HAP-1 (cell line): ENCODE measurements at regions not wholly inside any gene's neighbourhood (a gene's known extent, or its start where the extent isn't known, plus 50 kb on each side); places are given as distances from the start of the nearest gene placed in this dataset.
A peak's percentile ranks its signal among the peaks of the same experiment; 100 is the strongest.
"Not testable (repeated sequence)": the region's sequence is repeated elsewhere in the genome, so short reads cannot be mapped to it uniquely, and the experiment has no call there.

Source experiments
- DNase-seq, 2 experiments: peaks; one replicate each; pipeline ENCODE4 v3.0.0-alpha.2; 2016 to 2020; ENCODE audit warnings: low spot score in 2 of 2
- H3K27me3 ChIP-seq: fragments of 250-450 bp; sonication (Bioruptor Pico); 2 replicates; pipeline ENCODE4 v1.5.1; 2020; ENCODE audit warnings: low read depth, mild to moderate bottlenecking, moderate library complexity
- H3K36me3 ChIP-seq: fragments of 250-450 bp; sonication (Bioruptor Pico); replicated peaks from 2 replicates; pipeline ENCODE4 v1.5.1; 2020; ENCODE audit warnings: mild to moderate bottlenecking
- H3K4me1 ChIP-seq: fragments of 250-450 bp; sonication (Bioruptor Pico); 2 replicates; pipeline ENCODE4 v1.5.1; 2020; ENCODE audit warnings: mild to moderate bottlenecking
- H3K4me3 ChIP-seq: fragments of 250-450 bp; sonication (Bioruptor Pico); 2 replicates; pipeline ENCODE4 v1.5.1; 2020; ENCODE audit warnings: mild to moderate bottlenecking, moderate library complexity
- H3K9me3 ChIP-seq: fragments of 250-450 bp; sonication (Bioruptor Pico); 2 replicates; pipeline ENCODE4 v1.5.1; 2020; ENCODE audit warnings: mild to moderate bottlenecking, moderate library complexity
- in situ Hi-C: fragments of 300-500 bp; cut with MboI; formaldehyde crosslinking; loops from 3 replicates; pipeline ENCODE4 v1.14.3; 2020; ENCODE audit warnings: low sequenced_read_pairs, inconsistent platforms, mixed read lengths

DNA sequence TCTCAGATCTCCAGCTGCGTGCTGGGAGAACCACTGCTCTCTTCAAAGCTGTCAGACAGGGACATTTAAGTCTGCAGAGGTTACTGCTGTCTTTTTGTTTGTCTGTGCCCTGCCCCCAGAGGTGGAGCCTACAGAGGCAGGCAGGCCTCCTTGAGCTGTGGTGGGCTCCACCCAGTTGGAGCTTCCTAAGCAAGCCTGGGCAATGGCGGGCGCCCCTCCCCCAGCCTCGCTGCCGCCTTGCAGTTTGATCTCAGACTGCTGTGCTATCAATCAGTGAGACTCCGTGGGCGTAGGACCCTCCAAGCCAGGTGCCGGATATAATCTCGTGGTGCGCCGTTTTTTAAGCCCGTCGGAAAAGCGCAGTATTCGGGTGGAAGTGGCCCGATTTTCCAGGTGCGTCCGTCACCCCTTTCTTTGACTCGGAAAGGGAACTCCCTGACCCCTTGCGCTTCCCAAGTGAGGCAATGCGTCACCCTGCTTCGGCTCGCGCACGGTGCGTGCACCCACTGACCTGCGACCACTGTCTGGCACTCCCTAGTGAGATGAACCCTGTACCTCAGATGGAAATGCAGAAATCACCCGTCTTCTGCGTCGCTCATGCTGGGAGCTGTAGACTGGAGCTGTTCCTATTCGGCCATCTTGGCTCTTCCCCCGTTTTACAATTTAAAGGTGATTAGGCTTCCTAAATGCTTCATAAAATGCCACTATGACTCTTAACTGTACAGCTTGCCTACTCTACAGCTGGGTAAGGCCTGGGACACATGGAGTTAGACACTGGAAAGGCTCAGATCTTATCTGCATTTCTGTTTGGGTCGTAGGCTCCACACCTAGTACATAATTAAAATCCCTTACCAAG lies 115.7 kb upstream of the PMCH start:
- H3K4me1 ChIP-seq, in situ Hi-C loops, H3K9me3 ChIP-seq, DNase-seq, H3K36me3 ChIP-seq, H3K4me3 ChIP-seq: not testable (repeated sequence)
- H3K27me3 ChIP-seq: peaks cover 22% of the 10 kb centered on the region

DNA sequence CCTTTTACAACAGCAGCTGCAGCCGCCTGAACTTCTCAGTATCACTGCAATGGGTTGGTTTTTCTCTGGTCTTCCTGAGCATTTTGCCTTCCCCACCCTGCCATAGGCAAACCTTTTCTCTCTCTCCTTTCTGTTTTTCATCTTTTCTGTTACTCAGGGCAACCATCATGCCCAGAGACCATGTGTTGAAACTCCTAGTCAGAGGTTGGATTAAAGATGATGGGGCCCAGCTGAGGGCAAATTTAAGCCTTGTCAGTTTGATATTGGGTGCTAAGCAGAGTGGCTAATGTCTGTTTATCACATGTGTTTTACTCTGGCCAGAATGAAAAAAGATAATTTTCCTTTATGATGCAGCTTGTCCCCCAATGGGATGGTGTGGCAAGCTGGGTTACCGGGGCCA lies 107.9 kb upstream of the PMCH start:
- Histone ChIP-seq H3K9me3 (no peaks in the 10 kb centered on the region), H3K27me3 (no peaks in the 10 kb centered on the region), H3K4me3 (no peak overlapping the region), H3K4me1 (no peaks in the 10 kb centered on the region), H3K36me3 (no peaks in the 10 kb centered on the region)
- in situ Hi-C loops: no loop called here
- DNase-seq: no peak

DNA sequence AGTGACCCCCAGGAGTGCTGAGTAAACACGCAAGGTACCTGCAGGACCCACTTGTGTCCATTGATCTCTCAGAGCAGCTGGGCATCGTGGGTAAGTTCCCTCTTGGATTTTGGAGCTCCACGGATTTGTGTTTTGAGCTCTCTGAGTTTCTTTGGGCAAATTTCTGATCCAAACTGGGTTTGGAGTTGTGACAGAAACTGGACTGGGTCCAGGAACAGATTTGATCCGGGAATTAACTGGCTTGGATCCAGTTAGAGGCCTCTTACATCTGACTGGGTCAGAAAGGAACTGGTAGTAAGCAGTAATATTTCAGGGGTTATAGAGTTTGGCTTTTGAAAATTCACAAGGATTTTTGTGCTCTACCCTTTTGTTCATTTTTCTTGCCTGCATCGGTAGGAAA lies 107.0 kb upstream of the PMCH start:
- in situ Hi-C loops, H3K27me3 ChIP-seq, DNase-seq, H3K4me3 ChIP-seq, H3K9me3 ChIP-seq, H3K4me1 ChIP-seq, H3K36me3 ChIP-seq: not testable (repeated sequence)

DNA sequence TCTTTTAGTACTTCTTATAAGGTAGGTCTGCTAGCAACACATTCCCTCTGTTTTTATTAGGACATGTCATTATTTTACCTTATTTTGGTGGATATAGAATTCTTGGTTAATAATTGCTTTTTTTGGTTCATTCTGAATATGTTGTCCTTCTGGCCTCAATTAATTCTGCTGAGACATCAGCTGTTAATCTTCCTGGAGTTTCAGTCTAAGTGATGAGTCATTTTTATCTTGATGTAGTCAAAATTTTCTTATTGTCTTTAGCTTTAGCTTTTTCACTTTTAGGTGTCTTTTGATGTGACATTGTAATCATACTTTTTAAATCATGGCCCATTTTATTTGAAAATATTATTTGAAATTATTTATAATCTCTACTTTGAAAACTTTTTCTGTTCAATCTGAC lies 104.9 kb upstream of the PMCH start:
- Histone ChIP-seq H3K4me1 (no peaks in the 10 kb centered on the region), H3K36me3 (no peaks in the 10 kb centered on the region), H3K9me3 (no peaks in the 10 kb centered on the region), H3K4me3 (no peak overlapping the region), H3K27me3 (no peaks in the 10 kb centered on the region)
- no peak for DNase-seq
- in situ Hi-C loops: no loop called here

DNA sequence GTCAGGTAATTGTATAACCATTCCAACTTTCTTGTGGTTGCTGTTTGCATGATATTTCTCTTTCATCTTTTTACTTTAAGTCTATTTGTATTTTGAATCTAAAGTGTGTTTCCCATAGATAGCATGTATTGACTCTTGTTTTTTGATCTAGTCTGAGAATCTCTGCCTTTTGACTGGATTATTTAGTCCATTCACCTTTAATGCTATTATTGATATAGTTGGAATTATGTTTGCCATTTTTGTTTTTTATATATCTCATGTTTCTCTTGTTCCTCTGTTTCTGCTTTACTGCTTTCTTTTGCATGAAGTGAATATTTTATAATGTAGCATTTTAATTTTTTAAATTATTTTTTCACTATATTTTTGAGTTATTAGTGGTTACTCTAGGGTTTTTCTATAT lies 103.9 kb upstream of the PMCH start:
- Histone ChIP-seq H3K4me1 (no peaks in the 10 kb centered on the region), H3K9me3 (no peaks in the 10 kb centered on the region), H3K4me3 (no peak overlapping the region), H3K36me3 (no peaks in the 10 kb centered on the region), H3K27me3 (no peaks in the 10 kb centered on the region)
- no peak for DNase-seq
- in situ Hi-C loops: no loop called here

DNA sequence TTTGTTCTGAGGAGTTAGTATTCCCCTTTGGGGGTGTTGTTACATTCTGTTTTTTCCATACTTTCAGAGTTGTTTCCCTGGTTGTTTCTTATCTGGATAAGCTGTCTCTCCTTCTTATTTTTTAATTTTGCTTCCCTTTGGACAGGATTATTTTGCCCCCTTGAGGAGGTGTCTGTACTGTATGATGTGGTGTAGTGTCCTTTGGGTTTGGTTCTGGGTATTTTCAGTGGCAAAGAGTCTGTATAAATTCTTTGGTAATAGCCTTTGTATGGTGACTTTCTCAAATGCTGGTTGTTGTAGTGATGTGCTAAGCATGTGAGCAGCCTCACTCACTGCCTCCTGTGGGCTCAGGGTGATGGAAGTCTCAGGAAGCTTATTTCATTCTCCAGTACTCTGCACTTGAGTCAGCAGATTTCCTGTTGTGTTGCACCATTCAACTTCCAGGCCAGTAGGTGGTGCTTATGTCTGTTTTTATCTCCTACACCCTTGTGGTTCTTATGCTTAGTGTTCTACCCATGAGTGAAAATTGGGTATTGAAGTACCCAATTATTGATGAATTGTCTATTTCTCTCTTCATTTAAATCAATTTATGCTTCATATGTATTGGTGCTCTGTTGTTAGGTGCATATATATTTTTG lies 103.3 kb upstream of the PMCH start:
- Histone ChIP-seq H3K4me3 (no peak overlapping the region), H3K9me3 (no peaks in the 10 kb centered on the region), H3K27me3 (no peaks in the 10 kb centered on the region), H3K36me3 (no peaks in the 10 kb centered on the region), H3K4me1 (no peaks in the 10 kb centered on the region)
- in situ Hi-C loops: no loop called here
- DNase-seq: peak in 1 of 2 experiments; percentile 11

DNA sequence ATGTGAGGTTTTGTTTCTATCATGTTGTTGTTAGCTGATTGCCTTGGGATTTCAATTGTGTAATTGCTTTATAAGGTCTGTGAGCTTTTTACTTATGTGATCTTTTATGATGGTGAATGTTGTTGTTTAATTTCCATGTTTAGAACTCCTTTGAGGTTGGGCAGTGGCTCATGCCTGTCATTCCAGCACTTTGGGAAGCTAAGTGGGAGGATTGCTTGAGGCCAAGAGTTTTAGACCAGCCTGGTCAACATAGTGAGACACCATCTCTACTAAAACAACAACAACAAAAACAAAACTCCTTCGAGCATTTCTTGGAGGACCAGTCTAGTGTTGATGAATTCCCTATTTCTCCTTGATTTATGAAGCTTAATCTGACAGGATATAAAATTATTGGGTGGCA lies 102.1 kb upstream of the PMCH start:
- no peaks in the 10 kb centered on the region for H3K9me3 ChIP-seq
- no peak overlapping the region for H3K4me3 ChIP-seq
- no peaks in the 10 kb centered on the region for H3K27me3 ChIP-seq
- H3K36me3 ChIP-seq: no peaks in the 10 kb centered on the region
- H3K4me1 ChIP-seq: no peaks in the 10 kb centered on the region
- in situ Hi-C loops: no loop called here
- DNase-seq: no peak

DNA sequence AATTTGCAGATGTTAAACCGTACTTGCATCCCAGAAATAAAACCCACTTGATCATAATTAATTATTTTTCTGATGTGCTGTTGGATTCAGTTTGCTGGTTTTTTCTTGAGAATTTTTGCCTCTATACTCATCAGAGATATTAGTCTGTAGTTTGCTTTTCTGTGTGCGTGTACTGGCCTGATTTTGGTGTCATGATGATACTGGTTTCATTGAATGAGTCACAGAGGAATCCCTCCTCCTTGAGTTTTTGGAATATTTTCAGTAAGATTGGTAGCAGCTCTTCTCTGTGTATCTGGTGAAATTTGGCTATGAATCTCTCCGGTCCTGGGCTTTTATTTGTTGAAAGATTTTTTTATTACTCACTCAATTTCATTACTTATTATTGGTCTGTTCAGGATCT lies 100.4 kb upstream of the PMCH start:
- no peaks in the 10 kb centered on the region for H3K4me1 ChIP-seq
- in situ Hi-C loops: no loop called here
- H3K36me3 ChIP-seq: no peaks in the 10 kb centered on the region
- DNase-seq: no peak
- no peak overlapping the region for H3K4me3 ChIP-seq
- H3K27me3 ChIP-seq: no peaks in the 10 kb centered on the region
- H3K9me3 ChIP-seq: no peaks in the 10 kb centered on the region

DNA sequence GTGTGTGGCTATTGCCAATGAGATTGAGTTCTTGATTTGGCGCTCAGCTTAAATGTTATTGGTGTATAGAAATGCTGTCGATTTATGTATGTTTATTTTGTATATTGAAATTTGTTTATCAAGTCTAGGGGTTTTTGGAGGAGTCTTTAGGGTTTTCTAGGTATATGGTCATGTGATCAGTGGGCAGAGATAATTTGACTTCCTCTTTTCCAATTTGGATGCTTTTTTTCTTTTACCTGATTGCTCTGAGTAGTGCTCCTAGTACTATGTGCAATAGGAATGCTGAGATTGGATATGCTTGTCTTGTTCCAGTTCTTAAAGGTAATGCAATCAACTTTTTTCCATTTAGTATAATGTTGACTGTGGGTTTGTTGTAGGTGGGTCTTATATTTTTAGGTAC lies 99.8 kb upstream of the PMCH start:
- in situ Hi-C loops: no loop called here
- H3K4me1 ChIP-seq: no peaks in the 10 kb centered on the region
- no peaks in the 10 kb centered on the region for H3K9me3 ChIP-seq
- no peaks in the 10 kb centered on the region for H3K36me3 ChIP-seq
- DNase-seq: no peak
- H3K4me3 ChIP-seq: no peak overlapping the region
- H3K27me3 ChIP-seq: no peaks in the 10 kb centered on the region

DNA sequence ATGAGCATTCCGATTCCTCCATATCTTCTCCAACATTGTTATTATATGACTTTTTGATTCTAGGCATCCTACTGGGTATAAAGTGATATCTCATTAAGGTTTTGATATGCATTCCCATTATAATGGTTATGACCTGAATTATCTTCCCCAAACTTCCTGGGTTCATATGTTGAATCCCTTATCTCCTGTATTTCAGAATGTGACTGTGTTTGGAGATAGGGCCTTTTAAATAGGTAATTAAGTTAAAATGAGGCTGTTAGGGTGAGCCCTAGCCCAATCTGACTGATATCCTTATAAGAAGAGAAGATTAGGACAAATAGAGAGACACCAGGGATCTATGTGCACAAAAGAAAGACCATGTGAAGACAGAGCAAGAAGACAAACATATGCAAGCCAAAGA lies 96.9 kb upstream of the PMCH start:
- no peaks in the 10 kb centered on the region for H3K9me3 ChIP-seq
- no peaks in the 10 kb centered on the region for H3K27me3 ChIP-seq
- no peaks in the 10 kb centered on the region for H3K36me3 ChIP-seq
- H3K4me1 ChIP-seq: no peaks in the 10 kb centered on the region
- in situ Hi-C loops: no loop called here
- H3K4me3 ChIP-seq: no peak overlapping the region
- no peak for DNase-seq

DNA sequence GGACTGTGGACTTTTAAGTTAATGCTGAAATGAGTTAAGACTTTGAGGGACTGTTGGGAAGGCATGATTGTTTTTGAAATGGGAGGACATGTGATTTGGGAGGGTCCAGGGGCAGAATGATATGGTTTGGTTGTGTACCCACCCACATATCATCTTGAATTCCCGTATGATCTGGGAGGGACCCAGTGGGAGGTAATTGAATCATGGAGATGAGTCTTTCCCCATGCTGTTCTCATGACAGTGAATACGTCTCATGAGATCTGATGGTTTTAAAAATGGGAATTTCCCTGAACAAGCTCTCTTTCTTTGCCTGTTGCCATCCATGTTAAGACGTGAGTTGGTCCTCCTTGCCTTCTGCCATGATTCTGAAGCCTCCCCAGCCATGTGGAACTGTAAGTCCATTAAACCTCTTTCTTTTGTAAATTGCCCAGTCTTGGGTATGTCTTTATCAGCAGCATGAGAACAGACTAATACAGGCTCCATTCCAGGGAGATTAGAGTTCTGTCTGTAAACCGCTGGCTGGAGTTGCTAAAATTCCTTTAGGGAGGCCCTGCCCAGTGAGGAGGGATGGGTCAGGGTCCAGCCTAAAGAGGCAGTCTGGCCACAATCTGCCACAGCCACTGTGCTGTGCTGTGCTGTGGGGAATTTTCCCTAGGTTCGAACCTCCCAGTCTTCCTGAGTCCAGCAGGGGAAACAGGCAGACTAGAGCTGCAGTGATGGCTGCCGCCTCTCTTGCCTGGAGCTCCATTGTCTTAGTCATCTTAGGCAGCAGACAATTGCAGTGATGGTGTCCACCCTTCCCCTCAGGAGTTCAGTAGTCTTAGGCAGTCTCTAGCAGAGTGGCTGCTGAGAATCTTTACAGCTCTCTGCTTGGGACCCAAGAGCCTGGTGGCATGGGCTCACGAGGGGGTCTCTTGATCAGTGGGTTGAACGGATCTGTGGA lies 94.1 kb upstream of the PMCH start:
- in situ Hi-C loops, H3K36me3 ChIP-seq, DNase-seq, H3K4me1 ChIP-seq, H3K27me3 ChIP-seq, H3K4me3 ChIP-seq, H3K9me3 ChIP-seq: not testable (repeated sequence)

DNA sequence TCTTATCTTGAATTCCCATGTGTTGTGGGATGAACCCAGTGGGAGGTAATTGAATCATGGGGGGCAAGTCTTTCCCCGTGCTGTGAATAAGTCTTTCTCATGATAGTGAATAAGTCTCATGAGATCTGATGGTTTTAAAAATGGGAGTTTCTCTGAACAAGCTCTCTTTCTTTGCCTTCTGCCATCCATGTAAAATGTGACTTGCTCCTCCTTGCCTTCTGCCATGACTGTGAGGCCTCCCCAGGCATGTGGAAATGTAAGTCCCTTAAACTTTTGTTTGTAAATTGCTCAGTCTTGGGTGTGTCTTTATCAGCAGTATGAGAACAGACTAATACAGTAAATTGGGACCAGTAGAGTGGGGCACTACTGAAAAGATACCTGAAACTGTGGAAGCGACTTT lies 92.1 kb upstream of the PMCH start:
- H3K4me3 ChIP-seq, in situ Hi-C loops, H3K9me3 ChIP-seq, H3K27me3 ChIP-seq, H3K36me3 ChIP-seq, DNase-seq, H3K4me1 ChIP-seq: not testable (repeated sequence)

DNA sequence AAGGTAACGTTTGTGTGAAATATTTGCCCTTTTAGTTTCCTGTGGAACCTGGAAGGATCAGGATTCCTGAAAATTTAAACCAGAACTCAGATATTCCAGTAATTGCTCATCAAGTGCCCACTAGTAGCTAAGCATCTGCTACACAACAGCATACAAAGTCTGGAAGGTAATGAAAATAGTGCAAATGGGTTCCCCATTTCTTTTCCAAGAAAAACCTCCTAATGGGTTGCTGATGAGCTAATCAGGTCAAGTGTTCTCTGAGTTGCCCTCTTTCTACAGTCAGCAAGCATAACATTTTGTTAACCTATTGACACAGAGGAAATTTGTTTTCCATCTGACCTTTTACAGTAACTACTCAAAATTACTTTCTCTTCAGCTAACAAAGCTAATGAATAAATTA lies 83.6 kb upstream of the PMCH start:
- no peaks in the 10 kb centered on the region for H3K9me3 ChIP-seq
- H3K4me3 ChIP-seq: no peak overlapping the region
- no peaks in the 10 kb centered on the region for H3K36me3 ChIP-seq
- in situ Hi-C loops: no loop called here
- no peaks in the 10 kb centered on the region for H3K27me3 ChIP-seq
- no peak for DNase-seq
- H3K4me1 ChIP-seq: no peaks in the 10 kb centered on the region

DNA sequence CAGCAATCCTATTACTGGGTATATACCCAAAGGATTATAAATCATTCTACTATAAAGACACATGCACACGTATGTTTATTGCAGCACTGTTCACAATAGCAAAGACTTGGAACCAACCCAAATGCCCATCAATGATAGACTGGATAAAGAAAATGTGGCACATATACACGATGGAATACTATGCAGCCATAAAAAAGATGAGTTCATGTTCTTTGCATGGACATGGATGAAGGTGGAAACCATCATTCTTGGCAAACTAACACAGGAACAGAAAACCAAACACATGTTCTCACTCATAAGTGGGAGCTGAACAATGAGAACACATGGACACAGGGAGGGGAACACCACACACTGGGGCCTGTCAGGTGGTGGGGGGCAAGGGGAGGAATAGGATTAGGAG lies 58.1 kb upstream of the PMCH start:
- DNase-seq, H3K4me1 ChIP-seq, H3K4me3 ChIP-seq, in situ Hi-C loops, H3K36me3 ChIP-seq, H3K9me3 ChIP-seq, H3K27me3 ChIP-seq: not testable (repeated sequence)
